Panc1 (cell line): ENCODE measurements at regions not wholly inside any gene's neighbourhood (a gene's known extent, or its start where the extent isn't known, plus 50 kb on each side); places are given as distances from the start of the nearest gene placed in this dataset.

Experiments used
- ATAC-seq: fragments of 200-7000 bp; cut with Tn5 transposase; 2 replicates; pipeline ENCODE4 v1.9.1; 2020; ENCODE audit warnings: mild to moderate bottlenecking, moderate library complexity
- BruUV-seq: library from RNA; stranded (reverse); fragments of 400-500 nt; replicated peaks from 2 replicates; lab custom pipeline; 2021; lab: Mats Ljungman, UMichigan
- CTCF ChIA-PET: fragments of 300-600 bp; sonication (Branson Sonifier 250); formaldehyde crosslinking; loops from one replicate; lab custom pipeline; 2022; ENCODE audit warnings: antibody characterized with exemption; lab: Charles Lee
- POLR2A ChIA-PET: fragments of 300-600 bp; sonication (Branson Sonifier 250); formaldehyde crosslinking; loops from one replicate; lab custom pipeline; 2022; ENCODE audit warnings: antibody characterized with exemption; lab: Charles Lee
- DNase-seq: peaks from one replicate; pipeline ENCODE4 v3.0.0-alpha.2; 2010; ENCODE audit warnings: low read depth, low spot score
- H3K27ac ChIP-seq: 2 replicates; pipeline ENCODE4 v1.5.1; 2011; ENCODE audit warnings: mild to moderate bottlenecking, low read length, inconsistent platforms
- H3K27me3 ChIP-seq: fragments of 200-500 bp; sonication (Bioruptor generic); 2 replicates; pipeline ENCODE4 v1.6.0; 2014; ENCODE audit warnings: low read length, inconsistent platforms; ENCODE audit not compliant: control insufficient read depth, insufficient read depth
- H3K36me3 ChIP-seq: fragments of 200-500 bp; sonication (Bioruptor generic); 2 replicates; pipeline ENCODE4 v1.5.1; 2014; ENCODE audit warnings: inconsistent platforms, mild to moderate bottlenecking, low read length, moderate library complexity; ENCODE audit not compliant: control insufficient read depth, insufficient read depth
- H3K4me1 ChIP-seq: 2 replicates; pipeline ENCODE4 v1.5.1; 2011; ENCODE audit warnings: inconsistent platforms, mild to moderate bottlenecking, low read length, moderate library complexity; ENCODE audit not compliant: control insufficient read depth, insufficient read depth
- H3K4me3 ChIP-seq, 2 experiments: 2 replicates each; pipeline ENCODE4 v1.5.1; 2011 to 2012; ENCODE audit warnings: low read depth in 2 of 2, low read length in 2 of 2, mild to moderate bottlenecking in 2 of 2, inconsistent platforms in 1 of 2, moderate library complexity in 1 of 2
- H3K9me3 ChIP-seq: fragments of 200-500 bp; sonication (Bioruptor generic); 2 replicates; pipeline ENCODE4 v1.5.1; 2014; ENCODE audit warnings: low read depth, mild to moderate bottlenecking, inconsistent platforms, low read length, moderate library complexity; ENCODE audit not compliant: control insufficient read depth, insufficient read depth
- POLR2AphosphoS5 ChIP-seq: IDR thresholded peaks from 2 replicates; pipeline ENCODE4 v1.6.1; 2012; ENCODE audit warnings: mild to moderate bottlenecking, low read depth, low read length, moderate library complexity
- SIN3A ChIP-seq: IDR thresholded peaks from 2 replicates; pipeline ENCODE4 v1.6.1; 2012; ENCODE audit warnings: low read depth, mild to moderate bottlenecking, low read length, moderate library complexity, borderline replicate concordance; ENCODE audit not compliant: insufficient read depth
- TCF7L2 ChIP-seq: IDR thresholded peaks from 2 replicates; pipeline ENCODE4 v1.6.1; 2011; ENCODE audit warnings: mild to moderate bottlenecking, low read depth, low read length, inconsistent platforms
- in situ Hi-C: cut with HindIII; loops from 2 replicates; pipeline ENCODE4 v1.10.0; 2016; ENCODE audit warnings: low sequenced_read_pairs, low pct_unique_long_range_greater_than_20kb
- intact Hi-C: fragments of 100-400 bp; cut with micrococcal nuclease; formaldehyde crosslinking; loops from one replicate; pipeline ENCODE4 v1.10.0; 2022; ENCODE audit not compliant: unreplicated experiment
- TF ChIP-seq, protein P1 (sequence below), 2 experiments: IDR thresholded peaks; 2 replicates each; pipeline ENCODE4 v1.6.1; 2011 to 2012; ENCODE audit warnings: low read depth in 2 of 2, control low read depth in 1 of 2, low read length in 1 of 2, mild to moderate bottlenecking in 1 of 2, moderate library complexity in 1 of 2; ENCODE audit not compliant: insufficient read depth in 1 of 2
- TF ChIP-seq, protein P2 (sequence below): fragments of 450-650 bp; IDR thresholded peaks from 2 replicates; pipeline ENCODE4 v1.5.1; 2017; ENCODE audit warnings: mild to moderate bottlenecking

DNA sequence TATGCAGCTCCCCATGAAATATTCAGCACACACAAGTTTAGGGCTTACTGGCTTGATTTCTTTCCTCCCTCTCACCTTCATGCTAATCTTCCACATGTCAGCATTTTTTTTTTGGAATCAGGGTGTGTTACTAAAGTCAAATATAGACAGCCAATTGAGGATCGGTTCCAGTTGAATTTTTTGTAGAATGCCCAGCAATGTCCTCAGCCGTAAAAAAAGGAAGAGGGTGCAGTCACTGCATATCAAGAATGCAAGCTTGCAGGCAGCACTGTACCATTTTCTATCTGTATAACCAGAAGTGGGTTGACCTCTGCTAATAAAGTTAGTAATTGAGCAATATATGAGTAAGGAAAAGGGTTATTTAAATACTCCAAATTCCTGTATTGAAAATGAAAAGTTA, 51.4 kb upstream of the CHMP2B start:
- POLR2A ChIA-PET = no interaction called here
- CTCF ChIA-PET = no interaction called here
- H3K4me3 ChIP-seq = no peak overlapping the region
- in situ Hi-C loops (no loop called here), intact Hi-C loops (no loop called here)
- DNase-seq (no peak), ATAC-seq (no peak)
- no TSS peak for BruUV-seq
- TF ChIP-seq, protein P1, sequence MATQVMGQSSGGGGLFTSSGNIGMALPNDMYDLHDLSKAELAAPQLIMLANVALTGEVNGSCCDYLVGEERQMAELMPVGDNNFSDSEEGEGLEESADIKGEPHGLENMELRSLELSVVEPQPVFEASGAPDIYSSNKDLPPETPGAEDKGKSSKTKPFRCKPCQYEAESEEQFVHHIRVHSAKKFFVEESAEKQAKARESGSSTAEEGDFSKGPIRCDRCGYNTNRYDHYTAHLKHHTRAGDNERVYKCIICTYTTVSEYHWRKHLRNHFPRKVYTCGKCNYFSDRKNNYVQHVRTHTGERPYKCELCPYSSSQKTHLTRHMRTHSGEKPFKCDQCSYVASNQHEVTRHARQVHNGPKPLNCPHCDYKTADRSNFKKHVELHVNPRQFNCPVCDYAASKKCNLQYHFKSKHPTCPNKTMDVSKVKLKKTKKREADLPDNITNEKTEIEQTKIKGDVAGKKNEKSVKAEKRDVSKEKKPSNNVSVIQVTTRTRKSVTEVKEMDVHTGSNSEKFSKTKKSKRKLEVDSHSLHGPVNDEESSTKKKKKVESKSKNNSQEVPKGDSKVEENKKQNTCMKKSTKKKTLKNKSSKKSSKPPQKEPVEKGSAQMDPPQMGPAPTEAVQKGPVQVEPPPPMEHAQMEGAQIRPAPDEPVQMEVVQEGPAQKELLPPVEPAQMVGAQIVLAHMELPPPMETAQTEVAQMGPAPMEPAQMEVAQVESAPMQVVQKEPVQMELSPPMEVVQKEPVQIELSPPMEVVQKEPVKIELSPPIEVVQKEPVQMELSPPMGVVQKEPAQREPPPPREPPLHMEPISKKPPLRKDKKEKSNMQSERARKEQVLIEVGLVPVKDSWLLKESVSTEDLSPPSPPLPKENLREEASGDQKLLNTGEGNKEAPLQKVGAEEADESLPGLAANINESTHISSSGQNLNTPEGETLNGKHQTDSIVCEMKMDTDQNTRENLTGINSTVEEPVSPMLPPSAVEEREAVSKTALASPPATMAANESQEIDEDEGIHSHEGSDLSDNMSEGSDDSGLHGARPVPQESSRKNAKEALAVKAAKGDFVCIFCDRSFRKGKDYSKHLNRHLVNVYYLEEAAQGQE (IDR thresholded peaks at IDR 0.05; ENCODE audit: insufficient read depth in 1 of 2, low read depth in 2 of 2, low read length in 1 of 2) = no peak
- TF ChIP-seq, protein P2, sequence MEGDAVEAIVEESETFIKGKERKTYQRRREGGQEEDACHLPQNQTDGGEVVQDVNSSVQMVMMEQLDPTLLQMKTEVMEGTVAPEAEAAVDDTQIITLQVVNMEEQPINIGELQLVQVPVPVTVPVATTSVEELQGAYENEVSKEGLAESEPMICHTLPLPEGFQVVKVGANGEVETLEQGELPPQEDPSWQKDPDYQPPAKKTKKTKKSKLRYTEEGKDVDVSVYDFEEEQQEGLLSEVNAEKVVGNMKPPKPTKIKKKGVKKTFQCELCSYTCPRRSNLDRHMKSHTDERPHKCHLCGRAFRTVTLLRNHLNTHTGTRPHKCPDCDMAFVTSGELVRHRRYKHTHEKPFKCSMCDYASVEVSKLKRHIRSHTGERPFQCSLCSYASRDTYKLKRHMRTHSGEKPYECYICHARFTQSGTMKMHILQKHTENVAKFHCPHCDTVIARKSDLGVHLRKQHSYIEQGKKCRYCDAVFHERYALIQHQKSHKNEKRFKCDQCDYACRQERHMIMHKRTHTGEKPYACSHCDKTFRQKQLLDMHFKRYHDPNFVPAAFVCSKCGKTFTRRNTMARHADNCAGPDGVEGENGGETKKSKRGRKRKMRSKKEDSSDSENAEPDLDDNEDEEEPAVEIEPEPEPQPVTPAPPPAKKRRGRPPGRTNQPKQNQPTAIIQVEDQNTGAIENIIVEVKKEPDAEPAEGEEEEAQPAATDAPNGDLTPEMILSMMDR = no peak
- TF ChIP-seq SIN3A = no peak
- TF ChIP-seq TCF7L2 = no peak
- no peak for TF ChIP-seq POLR2AphosphoS5
- no peaks in the 10 kb centered on the region for H3K36me3 ChIP-seq
- no peaks in the 10 kb centered on the region for H3K4me1 ChIP-seq
- H3K27me3 ChIP-seq = no peaks in the 10 kb centered on the region
- no peaks in the 10 kb centered on the region for H3K9me3 ChIP-seq
- H3K27ac ChIP-seq = no peak overlapping the region

DNA sequence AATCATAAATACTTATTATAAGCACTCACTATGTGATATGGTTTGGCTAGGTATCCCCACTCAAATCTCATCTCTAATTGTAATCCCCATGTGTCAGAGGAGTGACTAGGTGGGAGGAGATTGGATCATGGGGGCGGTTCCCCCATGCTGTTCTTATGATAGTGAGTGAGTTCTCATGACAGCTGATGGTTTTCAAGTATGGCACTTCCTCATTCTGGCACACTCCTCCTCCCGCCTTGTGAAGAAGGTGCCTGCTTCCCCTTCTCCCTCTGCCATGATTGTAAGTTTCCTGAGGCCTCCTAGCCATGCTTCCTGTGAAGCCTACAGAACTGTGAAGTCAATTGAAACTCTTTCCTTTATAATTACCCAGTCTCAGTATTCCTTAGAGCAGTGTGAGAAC, 53.3 kb upstream of the CHMP2B start:
- in situ Hi-C loops = no loop called here
- H3K36me3 ChIP-seq = no peaks in the 10 kb centered on the region
- no peaks in the 10 kb centered on the region for H3K4me1 ChIP-seq
- ChIA-PET CTCF (no interaction called here), POLR2A (no interaction called here)
- H3K4me3 ChIP-seq = no peak overlapping the region
- TF ChIP-seq, protein P1 (IDR thresholded peaks at IDR 0.05; ENCODE audit: insufficient read depth in 1 of 2, low read depth in 2 of 2, low read length in 1 of 2) = no peak
- TF ChIP-seq SIN3A (no peak), POLR2AphosphoS5 (no peak), TCF7L2 (no peak)
- TF ChIP-seq, protein P2 = no peak
- no peaks in the 10 kb centered on the region for H3K9me3 ChIP-seq
- ATAC-seq = no peak
- no TSS peak for BruUV-seq
- intact Hi-C loops = no loop called here
- DNase-seq = no peak
- no peak overlapping the region for H3K27ac ChIP-seq
- no peaks in the 10 kb centered on the region for H3K27me3 ChIP-seq
